H1 (cell line): ENCODE measurements at regions not wholly inside any gene's neighbourhood (a gene's known extent, or its start where the extent isn't known, plus 50 kb on each side); places are given as distances from the start of the nearest gene placed in this dataset.

Experiments used
- ASH2L ChIP-seq: fragments of 200-600, 300-600 bp; sonication (generic); IDR thresholded peaks from one replicate; pipeline ENCODE4 v1.7.1; 2017; ENCODE audit warnings: low read length
- KDM4A ChIP-seq: IDR thresholded peaks from one replicate; pipeline ENCODE4 v1.7.1; 2012; ENCODE audit warnings: low read depth, mild to moderate bottlenecking, moderate library complexity, low read length, inconsistent platforms; ENCODE audit not compliant: severe bottlenecking

DNA sequence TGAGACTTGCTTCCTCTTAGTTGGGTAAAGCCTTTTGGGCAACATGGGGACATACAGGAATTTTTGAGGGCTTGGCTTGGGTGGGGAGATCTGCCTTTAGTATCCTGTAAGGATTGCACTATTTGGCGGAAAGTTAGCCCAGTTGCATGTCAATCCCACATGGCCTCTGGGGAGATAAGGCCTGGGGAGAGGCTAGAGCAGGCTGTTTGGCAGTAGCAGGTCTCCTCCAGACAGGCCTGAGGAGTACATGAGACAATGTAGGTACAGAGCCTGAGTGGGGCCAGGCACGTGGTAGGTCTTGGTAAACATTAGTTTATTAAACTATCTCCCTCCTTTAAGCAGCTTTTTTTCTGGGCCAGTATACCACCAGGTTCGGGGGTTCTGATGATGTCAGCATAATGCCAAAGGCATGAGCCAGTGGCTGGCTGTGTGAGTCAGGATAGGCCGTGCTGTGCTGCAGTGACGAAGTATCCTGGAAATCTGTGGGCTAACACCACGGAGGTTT is 147.9 kb downstream of the VEGFA start (continued):
- TF ChIP-seq ASH2L (no peak), KDM4A (no peak)
